ENCODE measurements at regions not wholly inside any gene's neighbourhood (a gene's known extent, or its start where the extent isn't known, plus 50 kb on each side); places are given as distances from the start of the nearest gene placed in this dataset.

DNA sequence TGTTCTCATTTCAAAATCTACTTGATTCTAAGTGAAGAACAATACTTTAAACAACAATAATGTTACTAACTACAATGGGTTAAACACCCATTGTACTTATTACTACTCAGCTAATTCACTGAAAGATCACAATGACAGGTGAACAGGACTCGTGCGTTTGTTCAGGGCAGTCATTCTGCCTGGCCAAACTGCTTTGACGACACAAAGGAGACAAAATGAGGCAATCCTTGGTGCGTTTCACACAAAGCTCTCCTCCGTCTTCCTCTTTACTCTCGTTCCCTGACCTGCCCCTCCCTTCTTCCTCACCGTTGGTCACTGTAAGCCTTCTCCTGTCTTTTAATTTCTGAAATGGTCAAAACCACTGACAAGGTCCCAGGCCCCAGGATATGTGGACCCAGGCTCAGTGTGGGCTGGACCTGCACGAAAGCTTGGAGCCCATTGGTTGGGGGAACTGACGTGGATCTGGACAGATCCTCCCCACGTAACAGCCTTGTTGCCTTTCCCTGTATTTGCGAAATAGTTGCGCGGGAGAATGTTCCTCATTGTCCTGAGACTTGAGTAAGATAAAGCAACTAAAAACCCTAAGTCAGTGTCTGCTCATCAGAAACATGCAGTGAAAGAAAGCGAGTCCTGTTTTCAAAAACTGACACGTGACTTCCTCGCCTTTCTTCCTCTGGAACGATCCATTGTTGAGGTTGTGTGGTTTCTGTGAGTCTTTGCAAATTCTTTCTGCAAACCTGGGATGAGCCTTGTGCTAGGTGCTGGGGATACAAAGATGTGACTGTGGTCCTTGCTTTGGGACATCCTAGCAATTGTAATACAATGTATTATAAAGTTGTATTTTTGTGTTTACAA lies 147.1 kb upstream of the RGMA start:
- no peak for DNase-seq (ENCODE audit: extremely low read depth in 1 of 11, low read depth in 9 of 11, low spot score in 4 of 11)

DNA sequence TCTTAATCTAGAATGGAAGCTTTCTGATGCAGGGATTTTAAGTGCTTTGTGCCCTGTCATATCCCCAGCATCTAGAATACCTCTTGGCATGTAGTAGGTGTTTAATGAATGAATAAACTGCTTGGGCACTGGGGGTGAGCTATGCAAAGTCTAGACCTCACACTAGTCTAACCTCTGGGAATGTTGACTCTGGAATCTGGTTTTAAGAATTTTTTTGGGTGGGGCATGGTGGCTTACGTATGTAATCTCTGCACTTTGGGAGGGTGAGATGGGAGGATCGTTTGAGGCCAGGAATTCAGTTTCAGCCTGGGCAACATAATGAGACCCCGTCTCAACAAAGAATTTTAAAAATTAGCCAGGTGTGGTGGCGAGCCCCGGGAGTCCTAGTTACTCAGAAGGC lies 146.3 kb upstream of the RGMA start:
- DNase-seq (ENCODE audit: extremely low read depth in 1 of 11, low read depth in 9 of 11, low spot score in 4 of 11), result no peak

DNA sequence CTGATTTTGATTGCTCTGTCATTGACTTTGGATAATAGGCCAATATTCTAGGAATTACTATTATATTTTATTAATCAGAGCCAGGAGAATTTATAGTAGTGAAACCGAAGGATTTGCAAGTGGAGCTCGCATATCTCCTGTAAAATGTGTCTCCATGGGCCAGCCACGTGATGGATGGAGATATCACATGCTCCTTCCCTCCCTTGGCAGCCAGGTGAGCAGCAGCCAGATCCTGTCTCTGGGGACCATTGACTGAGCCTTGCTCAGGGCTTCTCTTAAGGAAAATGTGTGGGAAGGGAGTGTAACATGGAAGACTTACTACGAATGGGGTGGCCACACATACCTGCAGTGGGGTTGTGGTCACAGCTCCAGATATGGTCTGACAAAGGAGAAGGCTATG lies 144.7 kb upstream of the RGMA start:
- no peak for DNase-seq (ENCODE audit: extremely low read depth in 1 of 11, low read depth in 9 of 11, low spot score in 4 of 11)

DNA sequence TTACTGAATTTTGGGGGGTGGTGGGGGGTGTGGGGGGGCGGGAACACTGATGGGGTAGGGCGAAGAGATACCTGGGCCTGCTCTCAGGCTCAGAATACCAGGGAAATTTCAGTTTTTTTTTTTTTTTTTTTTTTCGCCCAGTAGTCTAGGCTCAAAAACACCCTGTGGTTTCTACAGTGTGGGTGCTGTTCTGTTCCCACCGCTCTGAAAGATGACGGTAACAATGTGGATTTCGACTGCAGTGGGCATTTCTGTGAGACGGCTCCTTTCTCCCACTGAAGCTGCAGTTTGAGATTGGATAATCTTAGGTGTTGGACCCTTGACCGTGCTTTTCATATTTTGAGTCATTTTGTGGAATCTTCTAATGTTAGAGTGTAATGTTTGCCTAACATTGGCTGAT lies 143.8 kb upstream of the RGMA start:
- no peak for DNase-seq (ENCODE audit: extremely low read depth in 1 of 11, low read depth in 9 of 11, low spot score in 4 of 11)

DNA sequence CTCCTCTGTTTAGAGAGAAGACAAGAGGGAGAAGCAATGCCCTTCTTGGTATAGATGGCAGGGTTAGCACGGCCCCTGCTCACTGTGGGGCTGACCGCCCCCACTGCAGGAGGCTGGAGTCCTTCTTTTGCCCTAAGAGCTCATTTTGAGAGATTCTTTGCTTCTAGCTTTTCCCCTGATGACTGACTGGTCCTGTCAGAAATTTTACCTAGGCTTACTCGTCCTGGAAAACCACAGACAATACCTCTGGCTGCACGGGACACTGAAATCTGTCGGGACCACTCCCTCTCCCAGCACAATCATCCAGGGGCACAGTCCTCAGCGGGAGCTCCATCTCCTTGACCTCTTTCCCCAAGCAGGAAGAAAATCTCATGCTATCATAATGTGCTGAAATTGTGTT lies 143.0 kb upstream of the RGMA start:
- no peak for DNase-seq (ENCODE audit: extremely low read depth in 1 of 11, low read depth in 9 of 11, low spot score in 4 of 11)

DNA sequence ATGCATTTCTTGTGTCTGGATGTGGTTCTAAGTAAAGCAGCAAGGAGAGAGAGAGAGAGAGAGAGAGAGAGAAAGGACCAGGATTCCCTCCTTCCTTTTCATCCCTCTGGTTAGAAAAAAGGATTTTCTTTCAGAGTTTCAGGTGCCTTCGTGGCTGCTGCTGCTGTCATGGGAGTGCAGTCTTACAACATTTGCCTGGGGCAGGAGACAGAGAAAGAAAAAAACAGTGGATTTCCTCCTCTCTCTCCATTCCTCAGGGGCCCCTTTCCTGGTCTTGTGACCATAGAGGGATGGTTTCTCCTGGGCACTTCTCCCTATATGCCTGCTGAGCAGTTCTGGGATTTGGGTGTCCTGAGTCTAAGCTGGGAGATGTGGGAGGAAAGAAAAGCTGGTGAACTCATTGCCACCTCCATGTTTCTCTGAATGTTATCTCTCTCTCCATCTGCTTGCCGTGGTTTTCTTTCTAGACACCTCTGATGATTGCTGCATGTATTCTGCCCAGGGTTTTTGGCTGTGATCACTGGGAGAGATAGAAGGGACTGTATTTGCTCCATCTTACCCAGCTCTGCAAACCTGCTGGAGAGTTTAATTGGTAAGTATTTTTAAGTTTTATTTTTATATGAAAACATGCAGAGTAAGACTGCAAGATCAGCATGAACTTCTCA lies 142.4 kb upstream of the RGMA start:
- no peak for DNase-seq (ENCODE audit: extremely low read depth in 1 of 11, low read depth in 9 of 11, low spot score in 4 of 11)

DNA sequence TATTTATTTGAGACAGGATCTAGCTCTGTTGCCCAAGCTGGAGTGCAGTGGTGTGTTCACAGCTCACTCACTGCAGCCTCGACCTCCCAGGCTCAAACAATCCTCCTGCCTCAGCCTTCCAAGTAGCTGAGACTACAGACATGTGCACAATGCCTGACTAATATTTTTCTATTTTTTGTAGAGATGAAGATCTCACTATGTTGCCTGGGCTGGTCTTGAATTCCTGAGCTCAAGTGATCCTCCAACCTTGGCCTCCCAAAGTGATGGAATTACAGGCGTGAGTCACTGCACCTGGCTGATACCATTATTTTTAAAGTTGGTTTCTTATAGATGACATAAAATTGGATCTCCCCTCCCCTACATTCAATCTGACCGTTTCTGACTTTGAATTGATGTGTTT lies 139.5 kb upstream of the RGMA start:
- no peak for DNase-seq (ENCODE audit: extremely low read depth in 1 of 11, low read depth in 9 of 11, low spot score in 4 of 11)

DNA sequence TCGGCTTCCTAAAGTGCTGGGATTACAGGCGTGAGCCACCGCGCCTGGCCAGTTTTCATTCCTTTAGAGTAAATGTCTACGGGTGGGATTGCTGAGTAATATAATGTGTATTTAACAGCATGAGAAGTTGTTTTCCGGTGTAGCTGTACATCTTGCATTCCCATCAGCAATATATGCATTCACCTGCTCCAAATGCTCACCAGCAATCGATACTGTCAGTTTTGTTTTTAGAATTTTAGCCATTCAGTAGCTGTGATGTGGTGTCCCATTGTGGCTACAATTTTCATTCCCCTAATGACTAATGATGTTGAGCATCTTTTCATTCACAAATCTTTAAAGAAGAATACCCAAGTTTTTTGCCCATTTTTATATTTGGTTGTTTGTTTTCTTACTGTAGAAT lies 134.8 kb upstream of the RGMA start:
- DNase-seq (ENCODE audit: extremely low read depth in 1 of 11, low read depth in 9 of 11, low spot score in 4 of 11), result no peak

DNA sequence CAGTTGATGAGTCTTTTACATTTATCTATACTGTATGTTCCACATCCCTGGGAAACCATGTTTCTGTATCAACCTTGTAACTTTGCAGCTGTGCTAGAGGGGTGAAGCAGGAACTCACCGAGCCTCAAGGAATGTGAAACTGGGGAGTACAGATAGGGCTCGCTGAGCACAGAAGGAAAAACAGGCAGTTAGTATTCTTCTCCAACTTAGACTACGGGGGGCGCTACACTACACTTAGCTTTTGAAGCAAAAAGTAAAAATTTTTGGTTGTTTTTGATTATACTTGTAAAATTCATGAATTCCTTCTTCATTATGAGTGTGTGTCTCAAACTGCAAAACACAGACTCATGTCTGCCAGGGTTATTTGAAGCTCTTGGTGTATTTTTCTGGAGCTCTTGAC lies 132.7 kb upstream of the RGMA start:
- DNase-seq (ENCODE audit: extremely low read depth in 1 of 11, low read depth in 9 of 11, low spot score in 4 of 11), result peak in 1 of 11 donors; percentile 8

DNA sequence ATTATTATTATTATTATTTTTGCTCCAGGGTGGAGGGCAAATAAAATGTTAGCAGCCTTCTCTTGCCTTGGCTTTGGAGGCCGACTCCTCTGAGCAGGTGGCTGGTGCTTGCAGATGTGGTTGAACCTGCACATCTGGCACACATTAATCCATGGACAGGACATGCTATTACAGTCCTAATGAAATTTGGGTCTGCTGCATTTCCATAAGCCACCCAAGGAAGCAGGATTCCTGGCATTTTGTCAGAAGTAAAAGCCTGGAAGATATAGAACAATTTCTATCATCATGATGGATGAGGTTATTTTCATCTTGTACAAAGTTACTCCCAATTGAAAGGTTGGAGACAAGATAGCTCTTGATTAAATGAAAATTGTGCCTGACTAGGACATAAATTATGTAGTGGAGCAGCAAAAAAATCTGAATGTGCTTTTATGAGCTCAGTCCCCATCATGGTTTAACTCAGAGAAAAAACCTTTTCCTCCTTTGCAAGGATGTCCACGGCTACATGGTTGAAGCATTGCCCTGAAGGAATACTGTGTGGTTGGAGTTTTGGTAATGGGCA lies 130.9 kb upstream of the RGMA start:
- no peak for DNase-seq (ENCODE audit: extremely low read depth in 1 of 11, low read depth in 9 of 11, low spot score in 4 of 11)

DNA sequence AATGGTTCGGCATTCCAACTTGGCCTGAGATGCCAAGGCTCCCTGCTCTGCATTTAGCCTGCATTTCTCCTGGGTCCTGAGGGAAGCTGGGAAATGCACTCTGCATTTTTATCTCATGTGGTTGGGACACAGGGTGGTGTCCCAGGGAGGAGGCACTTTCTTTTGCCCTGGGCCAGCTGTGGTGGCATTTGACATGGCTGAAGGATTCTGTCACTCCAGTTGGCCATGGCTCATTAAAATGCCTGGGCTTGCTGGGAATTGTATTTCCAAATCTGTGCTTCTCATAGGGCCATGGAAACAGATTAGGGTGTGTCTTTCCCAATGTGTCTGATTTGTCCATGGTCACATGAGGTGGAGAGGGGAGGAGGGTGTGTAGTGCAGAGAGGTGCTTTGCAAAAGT lies 128.3 kb upstream of the RGMA start:
- DNase-seq (ENCODE audit: extremely low read depth in 1 of 11, low read depth in 9 of 11, low spot score in 4 of 11), result peak in 5 of 11 donors; percentile 7 to 22 (median 9)

DNA sequence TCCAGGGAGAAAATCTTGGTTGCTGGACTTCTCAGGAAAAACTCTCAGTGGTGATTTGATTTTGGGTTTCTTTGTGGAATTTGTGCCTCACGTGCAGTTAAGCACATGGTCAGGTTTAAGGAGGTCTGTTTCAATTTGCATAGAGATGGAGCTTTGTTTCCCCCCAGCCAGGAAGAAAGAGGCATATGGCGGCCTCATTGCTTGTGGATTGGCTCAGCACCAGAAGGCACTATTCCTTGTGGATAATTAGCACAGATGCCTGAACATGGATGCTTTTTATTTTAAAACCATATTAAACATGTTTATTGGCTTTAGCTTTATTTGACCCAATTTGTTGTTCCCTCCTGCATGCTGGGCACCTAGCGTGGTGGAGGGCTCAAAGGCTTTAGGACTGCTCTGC lies 125.1 kb upstream of the RGMA start:
- DNase-seq (ENCODE audit: extremely low read depth in 1 of 11, low read depth in 9 of 11, low spot score in 4 of 11), result no peak

DNA sequence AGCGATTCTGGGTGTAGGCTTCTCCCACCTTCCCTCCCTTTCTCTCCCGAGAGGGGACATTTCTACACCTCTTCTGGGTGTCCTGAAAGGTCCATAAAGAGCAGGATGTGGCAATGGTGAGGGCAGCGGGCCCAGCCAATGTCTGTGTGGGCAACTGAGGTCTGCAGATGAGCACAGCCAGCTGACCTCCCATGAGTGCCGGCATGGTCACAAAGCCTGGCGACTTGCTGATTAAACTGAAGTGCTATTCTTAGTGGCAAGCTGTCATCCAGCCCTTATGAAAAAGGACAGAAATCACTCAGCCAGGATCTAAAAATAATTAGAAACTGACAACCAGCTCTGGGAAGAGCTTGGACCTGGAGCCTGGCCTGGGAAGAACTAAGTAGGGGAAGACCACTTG lies 124.3 kb upstream of the RGMA start:
- DNase-seq (ENCODE audit: extremely low read depth in 1 of 11, low read depth in 9 of 11, low spot score in 4 of 11), result no peak

DNA sequence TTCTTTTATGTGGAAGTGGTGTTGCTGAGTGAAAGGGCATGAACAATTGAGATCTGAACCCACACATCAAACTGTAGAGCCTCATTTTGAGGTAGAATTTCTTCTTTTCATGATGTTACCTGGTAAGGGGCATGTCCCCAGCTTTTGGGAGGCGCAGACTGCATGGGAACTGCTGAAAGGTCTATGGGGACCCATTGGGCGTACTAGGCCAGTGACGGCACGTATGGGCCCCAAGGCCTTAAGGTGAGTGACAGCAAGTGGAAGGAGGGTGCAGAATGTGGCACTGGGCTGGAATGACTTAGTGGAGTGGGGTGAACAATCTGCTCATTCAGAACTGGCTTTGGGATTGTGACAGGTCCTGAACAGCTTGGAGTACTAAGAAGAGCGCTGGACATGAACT lies 123.6 kb upstream of the RGMA start:
- no peak for DNase-seq (ENCODE audit: extremely low read depth in 1 of 11, low read depth in 9 of 11, low spot score in 4 of 11)

DNA sequence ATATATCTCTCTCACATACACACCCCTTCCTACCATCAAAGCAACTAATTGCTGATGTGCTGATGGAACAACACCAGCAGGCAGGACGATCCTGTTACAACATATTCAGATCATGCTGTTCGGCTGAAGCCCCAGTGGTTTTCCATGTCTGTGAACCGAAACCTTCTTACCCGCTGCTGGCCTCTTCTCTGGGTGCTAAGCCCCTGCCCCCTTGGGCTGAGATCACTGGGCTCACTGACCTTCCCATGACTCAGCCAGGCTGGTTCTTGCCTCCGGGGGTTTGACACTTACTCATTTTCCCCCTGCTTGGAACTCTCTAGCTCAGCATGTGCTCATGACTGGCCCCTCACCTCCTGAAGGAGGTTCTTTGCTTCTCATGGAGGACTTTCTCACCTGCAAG lies 122.0 kb upstream of the RGMA start:
- no peak for DNase-seq (ENCODE audit: extremely low read depth in 1 of 11, low read depth in 9 of 11, low spot score in 4 of 11)

DNA sequence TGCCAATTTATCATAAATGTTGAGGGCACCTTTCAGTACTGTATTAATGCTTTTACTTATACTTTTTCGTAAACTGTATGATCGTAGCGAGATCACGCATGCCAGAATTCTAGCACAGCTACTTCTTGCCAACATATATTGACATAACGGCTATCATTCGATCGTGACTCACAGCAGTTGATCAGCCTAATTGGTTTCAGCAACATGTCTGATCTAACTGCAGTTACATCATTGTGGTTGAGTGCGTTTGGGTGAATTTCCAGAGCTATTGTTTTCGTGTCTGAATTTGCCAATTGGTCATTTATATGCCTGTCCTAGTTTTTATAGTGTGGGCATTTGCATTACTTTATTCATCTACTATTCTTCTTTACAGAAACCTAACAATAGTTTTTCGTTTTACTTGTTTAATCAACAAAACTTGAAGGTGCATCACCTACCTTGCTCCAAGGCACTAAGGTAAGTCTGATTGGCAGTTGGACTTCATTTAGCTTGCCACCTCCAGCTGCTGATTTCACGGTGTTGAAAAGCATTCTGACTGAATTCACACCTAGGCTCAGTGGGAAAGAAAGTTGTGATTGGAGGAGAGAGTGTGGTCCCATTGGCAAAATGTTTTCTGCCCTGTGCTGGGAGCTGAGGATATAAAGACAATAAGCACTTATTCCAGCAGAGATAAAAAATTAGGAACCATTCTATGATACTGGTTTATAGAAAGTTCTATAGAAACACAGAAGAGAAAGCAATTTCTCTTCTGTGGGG lies 120.9 kb upstream of the RGMA start:
- DNase-seq (ENCODE audit: extremely low read depth in 1 of 11, low read depth in 9 of 11, low spot score in 4 of 11), result no peak

DNA sequence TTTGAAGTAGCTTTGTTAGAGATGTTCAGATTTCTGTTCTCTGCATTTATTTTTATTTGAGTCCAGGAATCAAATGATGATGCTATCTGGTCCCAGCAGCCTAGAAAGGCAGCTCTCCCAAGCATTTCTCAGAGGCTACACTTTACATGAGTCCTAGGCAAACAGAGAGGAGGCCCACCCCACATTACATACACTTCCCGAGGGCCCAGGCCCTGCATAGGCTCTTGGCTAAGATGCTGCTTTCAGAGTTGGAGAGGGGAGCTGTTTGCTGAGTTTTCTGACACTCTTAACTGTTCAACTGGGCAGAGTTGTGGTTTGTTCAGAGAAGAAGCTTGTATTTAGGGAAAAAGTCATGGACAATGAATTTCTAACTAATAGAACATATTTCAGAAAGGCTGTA lies 117.9 kb upstream of the RGMA start:
- DNase-seq (ENCODE audit: extremely low read depth in 1 of 11, low read depth in 9 of 11, low spot score in 4 of 11), result no peak

DNA sequence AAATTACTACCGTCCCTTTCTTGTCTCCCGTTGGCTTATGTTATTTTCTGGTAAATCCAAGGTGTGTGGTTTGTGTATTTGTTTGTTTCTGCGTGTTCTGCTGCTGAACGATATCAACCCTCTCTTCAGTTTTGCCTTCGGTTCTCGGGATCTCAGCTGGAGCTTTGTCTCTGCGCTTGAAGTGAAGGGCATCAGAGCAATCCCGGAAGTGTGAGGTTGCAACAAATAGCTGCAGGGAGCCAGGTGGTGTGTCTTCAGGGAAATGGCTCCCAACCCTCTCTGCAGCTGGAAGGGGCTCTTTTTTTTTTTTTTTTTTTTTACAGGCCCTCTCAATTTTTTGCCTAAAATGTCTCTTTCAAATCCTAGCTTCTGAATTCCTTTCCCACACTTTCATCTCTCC lies 116.4 kb upstream of the RGMA start:
- DNase-seq (ENCODE audit: extremely low read depth in 1 of 11, low read depth in 9 of 11, low spot score in 4 of 11), result no peak

DNA sequence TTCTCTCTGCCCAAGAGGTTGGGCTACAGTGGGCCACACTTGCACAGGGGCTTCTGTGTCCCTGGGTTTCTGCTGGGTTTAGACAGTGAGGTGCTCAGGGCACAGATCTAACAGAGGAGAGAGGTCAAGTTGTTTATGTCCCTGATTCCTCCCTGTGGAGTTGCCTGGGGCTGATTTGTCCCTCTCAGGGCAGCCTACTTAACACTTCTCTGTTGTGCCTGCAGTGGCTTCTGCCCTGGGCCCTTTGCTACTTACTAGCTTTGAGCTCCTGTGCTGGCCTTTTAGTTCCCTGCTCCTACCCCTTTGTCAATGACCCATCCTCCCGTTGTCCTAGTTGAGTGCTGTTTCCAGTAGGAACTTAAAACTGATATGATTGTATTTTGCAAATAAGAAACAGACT lies 114.0 kb upstream of the RGMA start:
- DNase-seq (ENCODE audit: extremely low read depth in 1 of 11, low read depth in 9 of 11, low spot score in 4 of 11), result no peak

DNA sequence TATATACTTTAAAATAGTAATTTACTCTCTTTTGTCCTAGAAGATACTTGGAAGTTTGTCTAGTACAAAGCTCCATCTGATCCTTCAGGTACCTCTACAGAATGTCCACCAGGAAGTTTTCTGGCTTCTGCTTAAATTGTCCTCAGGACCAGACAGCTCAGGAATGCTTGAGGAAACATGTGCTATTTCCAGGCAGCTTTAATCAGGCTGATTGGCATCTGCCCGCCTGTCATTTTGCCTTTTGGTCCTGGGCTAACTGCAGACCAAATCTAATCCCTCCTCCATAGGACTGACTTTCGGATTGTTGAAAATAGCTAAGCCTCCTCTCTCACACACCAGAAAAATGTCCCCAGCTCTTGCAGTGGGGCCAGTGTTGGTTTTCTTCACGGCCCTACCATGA lies 113.4 kb upstream of the RGMA start:
- no peak for DNase-seq (ENCODE audit: extremely low read depth in 1 of 11, low read depth in 9 of 11, low spot score in 4 of 11)

Measured in renal cortex interstitium (tissue), 11 donors.